Hematopoietic multipotent progenitor cell treated with erythropoietin and hydrocortisone succinate and interleukin-3 and kit ligand, for 4 days (in vitro differentiated cells): ENCODE measurements at regions not wholly inside any gene's neighbourhood (a gene's known extent, or its start where the extent isn't known, plus 50 kb on each side); places are given as distances from the start of the nearest gene placed in this dataset.
"Not testable (repeated sequence)": the region's sequence is repeated elsewhere in the genome, so short reads cannot be mapped to it uniquely, and the experiment has no call there.

Experiments used
- DNase-seq: peaks from one replicate; pipeline ENCODE4 v3.0.0-alpha.2; 2015

DNA sequence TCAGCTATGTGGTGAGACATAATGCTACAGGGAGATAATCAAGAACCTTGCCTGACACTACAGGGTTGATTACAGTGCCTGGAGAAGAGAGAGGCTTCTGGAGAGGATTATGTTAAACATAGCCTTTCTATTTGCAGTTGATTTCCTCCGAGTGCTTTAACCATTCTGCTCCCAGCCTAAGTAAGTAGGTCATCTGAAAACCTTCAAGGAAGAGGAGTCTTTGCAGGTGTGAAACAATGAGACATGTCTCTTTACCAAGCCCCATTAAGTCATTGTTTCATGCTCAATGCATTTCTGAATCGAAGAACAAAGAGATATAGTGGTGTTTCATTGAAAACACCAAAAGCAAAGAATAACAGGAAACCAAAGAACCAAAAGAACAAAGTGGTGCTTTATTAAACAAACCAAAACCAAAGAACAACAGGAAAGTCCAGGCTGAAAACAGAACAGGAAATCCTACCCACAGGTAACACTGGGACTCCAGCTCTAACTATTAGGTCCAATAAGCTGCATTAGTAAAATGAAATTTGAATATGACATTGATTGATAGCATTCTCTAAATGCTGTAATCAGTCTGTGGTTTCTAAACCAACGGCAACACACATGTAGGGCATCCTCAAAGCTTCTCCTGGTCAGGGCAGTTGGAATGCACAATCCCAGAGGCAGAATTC is 113.3 kb upstream of the SPATA31D4 start:
- DNase-seq = peak; percentile 26

DNA sequence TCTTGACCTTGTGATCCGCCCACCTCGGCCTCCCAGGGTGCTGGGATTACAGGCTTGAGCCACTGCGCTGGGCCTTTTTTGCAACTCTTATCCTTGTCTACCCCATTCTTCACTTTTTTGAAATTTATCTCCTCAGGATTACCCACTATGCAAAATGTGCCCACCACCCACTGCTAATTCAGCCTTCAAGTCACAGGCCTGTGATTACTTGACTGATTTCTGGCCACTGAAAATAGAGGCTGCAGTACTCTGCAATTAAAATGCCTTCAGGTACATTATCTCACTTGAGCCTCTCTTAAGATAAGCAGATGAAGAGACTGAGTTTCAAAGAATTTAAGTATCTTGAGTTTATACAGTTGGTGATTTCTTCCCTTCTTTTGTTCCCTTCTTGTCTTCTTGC is 112.4 kb upstream of the SPATA31D4 start:
- no peak for DNase-seq

DNA sequence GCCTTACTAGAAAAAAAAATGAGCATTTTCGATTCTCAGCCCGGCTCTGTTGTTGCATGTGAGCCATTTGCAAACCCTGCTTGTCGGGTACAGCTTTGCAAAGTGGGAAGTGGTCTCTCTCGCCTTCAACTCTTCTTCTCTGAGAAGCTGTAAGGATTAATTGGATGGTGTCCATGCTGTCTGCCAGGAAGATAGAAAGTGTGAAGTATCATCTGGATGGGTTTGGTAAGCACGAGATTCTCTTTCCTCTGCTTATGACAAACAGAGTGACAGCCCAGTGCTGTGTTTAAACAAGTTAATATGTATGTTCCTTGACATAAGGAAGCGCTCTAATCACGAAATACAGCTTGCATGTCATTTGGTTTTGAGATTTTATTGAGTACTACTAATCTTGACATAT is 109.1 kb upstream of the SPATA31D4 start:
- DNase-seq = no peak

DNA sequence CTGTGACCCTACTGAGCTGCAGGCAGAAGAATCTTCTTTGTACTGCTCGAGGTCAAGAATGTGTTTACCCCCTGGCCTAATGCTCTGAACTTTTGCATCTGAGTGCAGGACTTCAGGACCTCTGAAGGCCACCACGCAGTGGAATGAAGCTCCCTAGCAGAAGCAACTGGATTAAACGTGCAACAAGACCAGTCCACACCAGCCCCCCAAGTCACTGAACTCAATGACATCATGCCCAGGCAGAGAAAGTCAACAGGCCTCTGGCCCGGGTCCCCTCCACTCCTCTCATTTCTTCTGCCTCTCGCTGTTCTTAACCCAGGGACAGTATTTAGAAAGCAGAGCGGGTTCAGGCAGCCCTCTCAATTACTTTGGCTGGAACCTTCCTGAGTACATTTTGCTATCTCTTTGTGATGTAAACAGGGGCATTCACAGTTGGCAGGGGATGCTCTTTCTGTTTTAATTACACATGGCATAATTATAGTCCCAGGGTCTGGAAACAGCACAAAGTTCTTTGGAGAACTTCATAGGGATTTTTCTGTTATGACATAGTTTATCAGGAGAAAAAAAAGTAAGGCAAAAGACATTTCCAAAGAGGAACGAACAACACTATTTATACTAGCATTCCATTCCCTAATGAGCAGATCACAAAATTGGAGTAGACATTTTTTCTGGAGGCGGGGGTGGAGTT is 108.2 kb upstream of the SPATA31D4 start:
- no peak for DNase-seq

DNA sequence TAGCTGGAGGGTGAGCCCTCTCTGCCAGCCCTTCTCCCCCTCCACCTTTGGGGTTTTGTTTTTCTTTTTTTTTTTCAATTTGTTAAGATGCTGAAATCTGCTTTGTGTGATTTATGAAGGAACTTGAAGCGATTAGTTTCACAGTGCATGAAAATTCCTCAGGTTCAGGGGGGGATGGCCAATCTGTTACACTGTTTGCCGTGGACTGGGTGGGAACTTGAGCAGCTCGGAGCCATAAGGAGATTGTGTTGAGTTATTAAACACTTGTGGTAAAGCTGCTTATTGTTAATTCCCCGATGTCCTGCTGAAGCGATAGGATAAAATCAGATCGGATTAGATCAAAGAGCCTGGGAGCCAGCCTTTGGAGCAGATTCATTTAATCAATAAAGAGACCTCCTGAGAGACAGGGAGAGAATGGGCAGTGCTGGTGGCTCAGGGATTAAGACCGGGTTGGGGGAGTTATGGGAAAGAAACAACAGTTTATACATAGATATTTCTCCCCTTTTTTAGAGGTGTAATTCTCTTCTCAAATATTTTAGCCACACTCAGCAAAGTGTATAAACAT is 105.8 kb upstream of the SPATA31D4 start:
- no peak for DNase-seq

DNA sequence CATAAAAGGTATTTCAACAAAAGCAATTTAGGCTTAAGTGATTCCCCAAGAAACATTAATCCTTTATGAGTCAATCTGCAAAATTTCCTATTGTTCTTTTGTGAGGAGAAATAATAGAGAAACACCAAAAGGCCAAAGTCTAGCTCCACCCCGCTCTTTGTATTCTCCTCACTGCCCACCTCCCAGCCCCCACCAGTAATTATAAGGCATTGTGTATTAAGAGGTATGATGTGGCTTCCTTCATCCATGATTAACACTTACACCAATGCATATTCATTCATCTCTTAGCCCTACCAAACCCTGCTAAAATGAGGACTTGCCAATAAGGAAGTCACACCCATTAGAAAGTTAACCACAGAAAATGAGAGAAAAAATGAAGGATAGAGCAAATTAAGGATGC is 105.3 kb upstream of the SPATA31D4 start:
- no peak for DNase-seq

DNA sequence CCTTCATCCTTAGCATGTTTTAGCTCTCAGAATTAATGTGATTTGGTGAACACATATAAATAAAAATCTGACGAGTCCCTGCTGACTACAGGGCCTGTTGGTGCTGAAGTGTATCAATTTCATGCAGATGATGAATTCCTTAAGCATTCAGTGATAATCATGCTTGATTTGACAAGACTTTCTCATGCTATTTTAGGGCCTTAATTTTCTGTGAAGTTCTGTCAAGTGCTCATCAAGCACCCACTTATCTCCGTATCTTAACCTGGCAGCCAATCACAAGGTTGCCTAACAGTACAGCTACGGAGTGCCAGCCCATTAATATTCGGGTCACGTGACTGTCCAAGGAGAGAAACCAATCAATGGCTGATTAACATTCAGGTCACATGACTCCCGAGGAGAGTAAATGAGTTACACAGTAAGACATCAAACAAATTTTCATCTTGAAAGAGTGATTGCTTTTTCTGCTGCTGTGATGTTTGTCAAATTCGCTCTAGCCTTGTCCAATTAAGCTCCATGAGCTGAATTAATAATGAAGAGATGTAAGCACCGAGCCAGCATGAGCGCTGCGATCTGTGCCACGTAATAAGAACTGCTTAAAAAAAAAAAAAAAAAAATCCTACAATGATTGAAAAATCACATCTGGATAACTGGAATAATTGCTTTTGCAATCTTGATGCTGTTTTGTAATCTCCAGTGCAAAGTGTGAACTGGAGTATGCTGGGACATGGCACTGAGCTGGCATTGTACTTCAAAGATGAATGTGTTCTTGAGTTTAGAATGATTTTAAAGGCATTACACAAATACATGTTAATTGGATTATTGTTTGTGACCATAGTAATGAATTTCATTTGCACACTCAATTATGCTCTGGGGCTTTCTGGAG is 104.3 kb upstream of the SPATA31D4 start:
- DNase-seq = no peak

DNA sequence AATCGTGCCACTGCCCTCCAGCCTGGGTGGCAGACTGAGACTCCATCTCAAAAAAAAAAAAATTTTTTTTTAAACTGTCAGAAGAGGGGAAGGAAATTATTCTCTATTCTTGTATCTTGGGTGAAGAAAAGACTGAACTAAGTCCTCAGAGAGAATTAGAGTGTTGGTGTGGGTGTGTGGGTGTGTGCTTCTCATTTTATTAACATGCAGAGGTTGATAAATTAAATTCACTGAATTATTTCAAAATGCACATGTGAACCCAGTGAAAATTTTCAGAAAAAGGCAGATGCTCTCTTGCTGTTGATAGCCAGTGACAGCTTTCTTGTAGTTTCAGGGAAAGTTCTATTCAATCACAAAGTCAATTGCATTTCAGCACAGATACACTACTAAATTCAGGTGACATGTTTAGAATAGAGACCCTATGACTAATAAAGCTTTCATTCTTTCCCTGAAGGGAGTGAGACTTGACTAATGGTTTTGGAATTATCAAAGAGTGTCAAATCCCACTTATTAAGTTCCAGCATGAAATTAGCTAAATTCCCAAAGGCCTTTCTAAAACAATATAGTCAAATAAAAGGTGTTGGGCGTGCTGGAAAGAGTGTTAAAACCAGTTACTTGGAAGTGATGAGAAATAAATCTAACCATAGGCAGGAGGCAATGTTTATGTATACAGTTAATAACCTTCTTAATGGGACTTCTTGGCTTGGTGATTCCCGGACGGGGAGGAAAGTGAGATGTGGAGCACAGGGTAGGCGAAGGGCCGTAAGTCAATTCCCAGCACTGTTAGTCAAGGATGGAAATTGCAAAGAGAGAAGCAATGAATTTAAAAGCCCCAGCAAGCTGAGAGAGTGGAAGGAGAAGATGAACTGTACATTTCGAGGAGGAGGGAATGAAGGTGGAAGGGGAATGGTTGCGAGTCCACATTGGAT is 103.2 kb upstream of the SPATA31D4 start:
- no peak for DNase-seq

DNA sequence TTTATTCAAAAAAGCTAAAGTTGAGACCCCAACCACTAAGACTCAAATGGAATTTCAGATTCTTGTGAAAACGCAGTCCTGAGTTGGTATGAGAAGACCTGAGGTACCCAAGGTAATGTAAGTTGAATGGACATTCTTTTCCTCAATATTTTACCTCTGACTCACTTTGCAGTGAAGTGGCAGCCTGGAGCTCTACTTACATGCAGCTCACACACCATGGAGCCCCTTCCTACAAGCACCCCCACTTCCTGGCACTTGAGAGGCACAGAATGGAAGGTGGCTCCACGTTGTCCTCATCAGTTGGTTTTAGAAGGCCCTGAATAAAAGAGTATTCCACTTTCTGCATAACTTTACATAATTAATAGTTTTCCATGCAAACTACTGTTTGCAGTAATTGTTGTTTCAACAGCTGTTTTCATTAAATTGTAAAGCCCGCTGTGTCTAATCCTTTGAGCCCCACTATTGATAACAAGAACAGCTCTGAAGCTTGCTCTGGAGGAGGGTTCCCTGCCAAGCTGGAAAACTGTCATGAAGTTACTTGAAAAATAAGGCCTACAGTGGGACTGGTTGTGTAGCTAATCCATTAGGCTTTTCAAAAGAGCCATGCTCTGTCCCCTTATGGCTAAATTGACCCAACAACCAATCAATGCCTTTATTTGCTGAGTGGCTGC is 102.2 kb upstream of the SPATA31D4 start:
- DNase-seq = no peak

DNA sequence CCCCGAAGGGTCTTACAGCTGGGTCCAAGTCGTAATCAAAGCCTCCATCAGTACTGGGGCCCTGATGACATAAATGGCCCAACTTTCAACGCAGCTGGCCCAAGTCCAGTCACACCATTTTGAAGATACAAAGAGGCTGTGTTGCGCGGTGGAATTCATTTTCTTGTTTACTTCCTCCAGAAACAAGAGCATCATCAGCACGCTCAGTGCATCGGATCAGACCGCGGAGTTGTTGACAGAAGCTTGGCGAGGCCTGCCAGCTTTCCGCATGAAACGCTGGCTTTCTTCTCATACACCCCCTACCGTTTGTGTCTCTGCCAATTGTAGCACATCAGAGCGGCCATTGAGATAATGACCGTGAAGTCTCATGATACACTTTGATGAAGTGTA is 101.7 kb upstream of the SPATA31D4 start:
- no peak for DNase-seq

DNA sequence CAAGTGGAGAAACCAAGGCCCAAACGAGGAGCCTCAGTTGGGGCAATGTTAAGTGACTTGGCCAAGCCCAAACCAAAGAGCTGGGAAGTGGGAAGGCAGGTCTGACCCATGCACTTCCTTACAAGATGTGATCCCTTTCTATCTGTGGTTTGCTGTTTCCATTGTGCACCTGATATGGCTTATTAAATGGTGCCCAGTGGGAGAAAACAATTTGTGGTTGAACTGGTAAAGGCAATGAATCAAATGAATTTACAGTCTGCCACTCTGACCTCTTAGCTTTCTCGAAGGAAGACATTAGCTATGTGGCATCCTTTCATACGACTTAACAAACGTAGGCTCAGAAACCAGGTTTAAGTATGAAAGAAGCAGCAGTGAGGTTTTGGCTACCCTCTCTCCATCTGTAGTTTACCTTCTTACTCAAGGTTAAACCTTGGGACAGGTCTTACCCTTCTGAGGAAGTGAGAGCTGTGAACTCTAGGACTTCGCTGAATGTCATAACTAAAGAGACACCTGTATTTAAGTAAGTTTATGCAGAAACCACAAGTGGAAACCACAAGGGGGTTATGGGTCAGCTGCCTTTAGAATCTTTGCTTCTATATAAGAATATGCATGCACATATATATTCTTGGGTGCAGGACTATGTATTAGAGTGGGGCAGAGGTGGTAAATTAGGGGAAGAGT is 100.5 kb upstream of the SPATA31D4 start:
- no peak for DNase-seq

DNA sequence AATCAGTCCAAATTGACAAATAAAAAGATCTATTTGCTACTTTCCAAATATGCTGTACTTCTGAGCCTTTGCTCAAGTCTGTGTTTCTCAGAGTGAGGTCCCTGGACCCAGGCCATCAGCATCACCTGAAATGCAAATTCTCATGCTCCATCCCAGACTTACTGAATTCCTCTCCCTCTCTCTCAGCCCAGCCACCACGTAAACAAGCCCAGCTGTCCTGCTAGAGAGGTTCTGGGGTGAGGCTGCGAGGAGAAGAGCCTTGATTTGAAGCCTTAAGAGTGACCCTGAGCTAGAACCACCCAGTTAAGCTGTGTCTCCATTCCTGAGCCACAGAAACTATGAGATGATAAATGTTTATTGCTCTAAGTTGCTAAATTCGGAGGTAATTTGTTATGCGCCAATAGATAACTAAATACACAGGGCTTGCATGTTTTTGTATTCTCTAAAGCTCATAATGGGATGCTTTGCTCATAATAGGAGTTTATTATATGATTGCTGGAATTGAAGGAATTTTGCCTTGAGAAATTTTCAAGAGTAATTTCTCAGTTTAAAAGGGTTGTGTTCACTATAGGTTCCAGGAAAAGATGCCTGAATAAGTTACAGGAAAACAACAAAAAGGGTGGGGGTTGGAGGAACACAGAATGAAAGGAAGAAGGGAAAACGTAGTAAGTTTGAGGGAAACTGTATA is 98.9 kb upstream of the SPATA31D4 start:
- no peak for DNase-seq

DNA sequence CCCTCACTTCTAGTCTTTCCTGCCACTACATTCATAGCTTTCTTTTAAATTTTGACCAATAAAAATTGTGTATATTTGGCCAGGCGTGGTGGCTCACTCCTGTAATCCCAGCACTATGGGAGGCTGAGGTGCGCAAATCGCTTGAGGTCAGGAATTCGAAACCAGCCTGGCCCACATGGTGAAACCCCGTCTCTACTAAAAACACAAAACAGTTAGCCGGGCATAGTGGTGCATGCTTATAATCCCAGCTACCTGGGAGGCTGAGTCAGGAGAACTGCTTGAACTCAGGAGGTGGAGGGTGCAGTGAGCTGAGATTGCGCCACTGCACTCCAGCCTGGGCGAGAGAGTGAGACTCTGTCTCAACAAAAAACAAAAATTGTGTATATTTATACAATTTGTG is 97.8 kb upstream of the SPATA31D4 start:
- DNase-seq = not testable (repeated sequence)

DNA sequence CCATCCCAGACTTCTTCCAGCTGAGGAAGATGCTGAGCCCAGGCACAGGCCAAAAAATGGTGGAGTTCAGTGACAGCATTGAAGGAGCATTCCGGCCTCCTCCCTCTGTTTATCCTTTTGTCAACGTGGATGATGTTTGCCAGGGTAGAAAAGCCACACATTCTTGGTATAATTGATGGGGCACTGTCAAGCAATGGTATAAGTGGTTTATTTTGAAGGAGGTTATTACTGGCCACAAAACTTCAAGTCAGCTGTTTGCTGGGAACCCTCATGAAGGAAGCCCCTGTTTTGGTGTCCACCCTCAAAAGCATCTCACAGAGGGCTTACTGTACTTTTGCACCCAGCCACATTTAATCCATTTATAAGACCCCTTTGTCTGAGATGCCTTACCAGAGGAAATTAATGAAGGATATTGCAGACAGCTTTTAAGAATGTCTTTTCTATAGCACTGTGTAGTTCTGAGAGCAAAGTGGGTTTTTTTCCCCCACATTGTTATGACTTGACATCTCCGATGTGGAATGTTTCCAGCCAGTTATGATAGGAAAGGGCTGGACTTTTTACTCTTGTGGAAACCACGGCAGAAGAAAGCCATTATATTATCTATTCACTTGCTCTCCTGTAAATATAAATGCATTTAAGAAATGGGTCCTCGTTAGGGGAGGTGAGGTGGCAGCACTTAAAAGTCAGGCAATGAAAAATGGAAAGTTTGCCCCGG is 95.5 kb upstream of the SPATA31D4 start:
- no peak for DNase-seq

DNA sequence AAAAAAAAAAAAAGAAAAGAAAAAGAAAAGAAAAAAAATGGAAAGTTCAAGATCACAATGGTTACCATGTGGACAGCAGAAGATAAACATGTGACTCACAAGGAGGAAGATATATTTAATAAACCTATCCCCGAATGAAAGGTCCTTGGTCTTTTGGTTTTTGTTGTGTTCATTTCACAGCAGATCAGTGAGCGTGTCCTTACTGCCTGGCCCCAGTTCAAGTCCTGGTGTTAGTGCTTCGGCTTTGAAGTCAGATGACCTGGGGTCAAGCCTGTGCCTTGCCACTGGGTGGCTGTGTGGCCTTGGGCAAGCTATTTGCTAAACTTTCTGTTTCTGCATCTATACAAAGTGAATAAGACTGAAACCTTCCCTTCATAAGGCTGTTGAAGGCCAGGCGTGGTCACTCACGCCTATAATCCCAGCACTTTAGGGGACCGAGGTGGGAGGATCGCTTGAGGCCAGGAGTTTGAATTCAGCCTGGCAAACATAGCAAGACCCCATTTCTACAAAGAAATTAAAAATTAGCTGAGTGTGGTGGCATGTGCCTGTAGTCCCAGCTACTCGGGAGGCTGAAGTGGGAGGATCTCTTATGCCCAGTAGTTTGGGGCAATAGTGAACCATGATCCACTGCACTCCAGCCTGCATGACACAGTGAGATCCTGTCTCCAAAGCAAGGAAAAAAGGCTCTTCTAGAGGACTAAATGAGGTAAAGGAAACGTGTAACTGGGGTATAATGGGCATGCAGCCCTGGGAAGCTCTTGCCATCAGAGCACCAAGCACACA is 94.5 kb upstream of the SPATA31D4 start:
- no peak for DNase-seq

DNA sequence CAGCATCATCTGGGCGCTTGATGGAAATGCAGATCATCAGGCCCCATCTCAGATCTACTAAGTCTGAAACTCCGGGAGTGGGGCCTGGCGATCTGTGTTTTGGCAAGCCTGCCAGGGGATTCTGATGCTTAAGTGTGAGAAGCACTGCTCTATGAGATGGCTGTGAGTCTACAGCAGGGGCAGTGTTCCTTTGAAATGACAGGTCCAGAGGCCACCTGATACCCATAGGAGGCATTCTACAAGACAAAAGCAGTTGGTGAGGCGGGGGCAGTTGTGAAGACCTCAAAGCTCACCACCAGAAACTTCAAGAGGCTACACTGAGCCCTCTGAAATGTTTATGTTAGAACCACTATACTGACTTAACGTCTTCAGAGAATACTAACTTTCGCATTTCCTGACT is 86.9 kb upstream of the SPATA31D4 start:
- DNase-seq = no peak

DNA sequence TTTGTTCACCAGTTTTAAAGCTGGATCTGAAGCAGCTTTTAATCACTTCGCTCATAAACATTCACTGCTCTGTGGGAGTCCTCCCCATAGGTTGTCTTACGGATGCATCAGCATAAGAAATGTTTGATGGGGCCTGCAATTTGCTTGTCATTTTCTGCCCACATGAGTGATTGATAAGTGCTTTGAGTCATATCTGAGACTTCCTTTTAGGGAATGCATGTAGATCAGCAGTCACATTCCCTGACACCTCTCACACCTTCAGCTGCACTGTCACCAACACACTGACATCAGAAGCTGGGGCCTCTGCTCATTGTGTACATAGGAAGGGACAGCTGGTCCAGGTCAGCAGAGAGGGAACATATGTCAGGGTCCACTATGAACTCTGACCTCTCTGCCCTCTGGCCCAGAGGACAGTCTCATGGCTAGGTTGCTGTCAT is 84.1 kb upstream of the SPATA31D4 start:
- no peak for DNase-seq

DNA sequence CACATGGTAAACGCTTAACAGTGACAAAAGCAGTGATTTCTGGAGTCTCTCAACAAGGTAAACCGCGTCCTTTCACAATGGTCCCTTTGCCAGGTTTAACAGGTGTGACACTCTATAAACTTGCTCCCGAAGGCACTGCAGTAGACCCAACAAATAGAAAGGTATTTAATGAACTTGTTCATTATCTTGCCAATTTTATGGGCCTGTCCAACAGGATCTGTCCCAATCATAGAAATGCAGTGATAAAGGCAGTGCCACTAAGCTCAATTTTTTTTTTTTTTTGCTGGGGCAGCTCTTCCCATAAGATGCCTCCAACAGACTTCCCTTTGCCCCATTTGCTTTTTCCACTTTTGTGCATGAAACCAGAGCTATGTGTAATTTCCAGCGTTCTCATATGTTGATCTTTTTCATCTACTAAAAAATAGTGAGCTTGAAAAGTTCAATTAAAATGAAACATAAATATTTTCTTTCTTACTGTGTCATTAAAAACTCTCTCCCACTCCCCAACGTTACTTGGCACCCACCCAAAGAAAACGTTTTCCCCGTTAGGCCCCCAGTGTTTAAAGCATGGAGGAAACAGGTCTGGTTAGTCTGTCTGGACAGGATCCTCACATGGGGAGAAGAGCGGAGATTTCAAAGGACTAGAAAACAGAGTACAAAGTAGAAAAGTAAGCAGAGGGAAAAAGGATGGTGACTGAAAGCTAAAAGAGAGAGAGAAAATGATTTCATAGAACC is 80.9 kb upstream of the SPATA31D4 start:
- no peak for DNase-seq
